ENCODE measurements at regions not wholly inside any gene's neighbourhood (a gene's known extent, or its start where the extent isn't known, plus 50 kb on each side); places are given as distances from the start of the nearest gene placed in this dataset.

GRCh38 chrX:38970074-38970473 lies 168.8 kb downstream of the MID1IP1 start:
- TF ChIP-seq ZNF223 (tag by site-specific recombination; IDR thresholded peaks at IDR 0.05), result no peak
- no peak for TF ChIP-seq TSHZ1 (tag by site-specific recombination; IDR thresholded peaks at IDR 0.05; ENCODE audit: borderline replicate concordance)
- no peak for TF ChIP-seq ZNF280D (tag by site-specific recombination; IDR thresholded peaks at IDR 0.05)
- TF ChIP-seq ZNF26 (tag by site-specific recombination; IDR thresholded peaks at IDR 0.05), result no peak
- no peak for TF ChIP-seq ZNF133 (tag by site-specific recombination; IDR thresholded peaks at IDR 0.05)
- CTCF ChIA-PET, result interaction anchor here (0.7 kb wide), 1 partner anchor 11 kb away, joined by 3 read pairs; no protein-coding TSS in a partner anchor
- no peaks in the 10 kb centered on the region for H3K36me3 ChIP-seq (ENCODE audit: control insufficient read depth in 2 of 2, insufficient read depth in 1 of 2, low read length in 2 of 2)
- no peak overlapping the region for H3K27ac ChIP-seq (ENCODE audit: extremely low read depth, low read depth, low read length)
- no peak overlapping the region for H3K4me3 ChIP-seq (ENCODE audit: low read depth, low read length)
- H3K4me1 ChIP-seq (ENCODE audit: control insufficient read depth, insufficient read depth, low read length), result no peaks in the 10 kb centered on the region
- POLR2A ChIA-PET, result no interaction called here
- H3K9me3 ChIP-seq (ENCODE audit: control insufficient read depth, insufficient read depth, low read depth, low read length), result no peaks in the 10 kb centered on the region

- CTCF ChIA-PET, result no interaction called here
- H3K4me3 ChIP-seq (ENCODE audit: low read depth, low read length), result no peak overlapping the region
- H3K4me1 ChIP-seq (ENCODE audit: control insufficient read depth, insufficient read depth, low read length), result no peaks in the 10 kb centered on the region
- TF ChIP-seq ZNF768 (tag by site-specific recombination; IDR thresholded peaks at IDR 0.05) (no peak), SP7 (tag by site-specific recombination; IDR thresholded peaks at IDR 0.05) (no peak)
- no peaks in the 10 kb centered on the region for H3K9me3 ChIP-seq (ENCODE audit: control insufficient read depth, insufficient read depth, low read depth, low read length)
- no peak overlapping the region for H3K27ac ChIP-seq (ENCODE audit: extremely low read depth, low read depth, low read length)
- H3K36me3 ChIP-seq (ENCODE audit: control insufficient read depth in 2 of 2, insufficient read depth in 1 of 2, low read length in 2 of 2), result no peaks in the 10 kb centered on the region
- POLR2A ChIA-PET, result no interaction called here
Observed at GRCh38 chrX:38970845-38971244, 169.6 kb downstream of the MID1IP1 start.

- no peaks in the 10 kb centered on the region for H3K9me3 ChIP-seq (ENCODE audit: control insufficient read depth, insufficient read depth, low read depth, low read length)
- POLR2A ChIA-PET, result no interaction called here
- H3K36me3 ChIP-seq (ENCODE audit: control insufficient read depth in 2 of 2, insufficient read depth in 1 of 2, low read length in 2 of 2), result no peaks in the 10 kb centered on the region
- CTCF ChIA-PET, result interaction anchor here (0.5 to 1.3 kb wide), 2 partner anchors 10 to 200 kb away, joined by 3 to 4 read pairs; no protein-coding TSS in a partner anchor
- H3K4me1 ChIP-seq (ENCODE audit: control insufficient read depth, insufficient read depth, low read length), result no peaks in the 10 kb centered on the region
- no peak overlapping the region for H3K4me3 ChIP-seq (ENCODE audit: low read depth, low read length)
- no peak overlapping the region for H3K27ac ChIP-seq (ENCODE audit: extremely low read depth, low read depth, low read length)
- TF ChIP-seq ZNF24 (tag by site-specific recombination; IDR thresholded peaks at IDR 0.05), result no peak
- no peak for TF ChIP-seq PATZ1 (tag by site-specific recombination; IDR thresholded peaks at IDR 0.05)
- no peak for TF ChIP-seq ZNF600 (tag by site-specific recombination; IDR thresholded peaks at IDR 0.05)
- no peak for TF ChIP-seq ZIC2 (tag by site-specific recombination; IDR thresholded peaks at IDR 0.05)
- no peak for TF ChIP-seq TRIM28 (IDR thresholded peaks at IDR 0.05; ENCODE audit: borderline replicate concordance, low read length)
- no peak for TF ChIP-seq ZNF341 (tag by site-specific recombination; IDR thresholded peaks at IDR 0.05; ENCODE audit: low read depth)
- no peak for TF ChIP-seq KLF10 (tag by site-specific recombination; IDR thresholded peaks at IDR 0.05)
- TF ChIP-seq ZBTB11 (tag by site-specific recombination; conservative IDR thresholded peaks at IDR 0.05; ENCODE audit: low read depth), result no peak
- no peak for TF ChIP-seq ZNF792 (tag by site-specific recombination; IDR thresholded peaks at IDR 0.05)
- TF ChIP-seq ZNF776 (tag by site-specific recombination; IDR thresholded peaks at IDR 0.05; ENCODE audit: borderline replicate concordance), result no peak
- TF ChIP-seq KLF9 (tag by site-specific recombination; IDR thresholded peaks at IDR 0.05; ENCODE audit: low read depth), result no peak
- no peak for TF ChIP-seq ZNF48 (tag by site-specific recombination; IDR thresholded peaks at IDR 0.05)
Observed at GRCh38 chrX:38973322-38973721, 172.1 kb downstream of the MID1IP1 start.

Data from HEK293 (cell line).